ENCODE measurements at regions not wholly inside any gene's neighbourhood (a gene's known extent, or its start where the extent isn't known, plus 50 kb on each side); places are given as distances from the start of the nearest gene placed in this dataset.

GRCh38 chr12:47369085-47369484 is 289.3 kb upstream of the AMIGO2 start:
- TF ChIP-seq, protein P1, sequence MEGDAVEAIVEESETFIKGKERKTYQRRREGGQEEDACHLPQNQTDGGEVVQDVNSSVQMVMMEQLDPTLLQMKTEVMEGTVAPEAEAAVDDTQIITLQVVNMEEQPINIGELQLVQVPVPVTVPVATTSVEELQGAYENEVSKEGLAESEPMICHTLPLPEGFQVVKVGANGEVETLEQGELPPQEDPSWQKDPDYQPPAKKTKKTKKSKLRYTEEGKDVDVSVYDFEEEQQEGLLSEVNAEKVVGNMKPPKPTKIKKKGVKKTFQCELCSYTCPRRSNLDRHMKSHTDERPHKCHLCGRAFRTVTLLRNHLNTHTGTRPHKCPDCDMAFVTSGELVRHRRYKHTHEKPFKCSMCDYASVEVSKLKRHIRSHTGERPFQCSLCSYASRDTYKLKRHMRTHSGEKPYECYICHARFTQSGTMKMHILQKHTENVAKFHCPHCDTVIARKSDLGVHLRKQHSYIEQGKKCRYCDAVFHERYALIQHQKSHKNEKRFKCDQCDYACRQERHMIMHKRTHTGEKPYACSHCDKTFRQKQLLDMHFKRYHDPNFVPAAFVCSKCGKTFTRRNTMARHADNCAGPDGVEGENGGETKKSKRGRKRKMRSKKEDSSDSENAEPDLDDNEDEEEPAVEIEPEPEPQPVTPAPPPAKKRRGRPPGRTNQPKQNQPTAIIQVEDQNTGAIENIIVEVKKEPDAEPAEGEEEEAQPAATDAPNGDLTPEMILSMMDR (IDR thresholded peaks at IDR 0.05; ENCODE audit: poor library complexity) = no peak
- TF ChIP-seq EZH2 (IDR thresholded peaks at IDR 0.05; ENCODE audit: borderline replicate concordance) (no peak), EZH2phosphoT487 (IDR thresholded peaks at IDR 0.05; ENCODE audit: low read depth, severe bottlenecking, unreplicated experiment) (no peak)
- H4K20me1 ChIP-seq (ENCODE audit: insufficient read depth, poor library complexity, severe bottlenecking) = no peaks in the 10 kb centered on the region
- H3K4me3 ChIP-seq = no peak overlapping the region
- 92% methylated on average over 4 of the region's 4 CpGs for WGBS (ENCODE audit: low lambda C conversion rate, missing lambda C conversion rate)
- no peak overlapping the region for H2AFZ ChIP-seq
- no peak overlapping the region for H3K27ac ChIP-seq
- DNase-seq (ENCODE audit: low spot score) = no peak
- H3K27me3 ChIP-seq = no peaks in the 10 kb centered on the region
- no peaks in the 10 kb centered on the region for H3K9me3 ChIP-seq (ENCODE audit: low read depth)
- no peak overlapping the region for H3K4me2 ChIP-seq
- H3K4me1 ChIP-seq (ENCODE audit: insufficient read depth) = no peaks in the 10 kb centered on the region
- no peaks in the 10 kb centered on the region for H3K9me2 ChIP-seq (replicated peaks; ENCODE audit: insufficient read depth)
- H3K36me3 ChIP-seq (replicated peaks; ENCODE audit: insufficient read depth, low read depth) = no peaks in the 10 kb centered on the region
- H3K79me2 ChIP-seq = no peaks in the 10 kb centered on the region

DNA sequence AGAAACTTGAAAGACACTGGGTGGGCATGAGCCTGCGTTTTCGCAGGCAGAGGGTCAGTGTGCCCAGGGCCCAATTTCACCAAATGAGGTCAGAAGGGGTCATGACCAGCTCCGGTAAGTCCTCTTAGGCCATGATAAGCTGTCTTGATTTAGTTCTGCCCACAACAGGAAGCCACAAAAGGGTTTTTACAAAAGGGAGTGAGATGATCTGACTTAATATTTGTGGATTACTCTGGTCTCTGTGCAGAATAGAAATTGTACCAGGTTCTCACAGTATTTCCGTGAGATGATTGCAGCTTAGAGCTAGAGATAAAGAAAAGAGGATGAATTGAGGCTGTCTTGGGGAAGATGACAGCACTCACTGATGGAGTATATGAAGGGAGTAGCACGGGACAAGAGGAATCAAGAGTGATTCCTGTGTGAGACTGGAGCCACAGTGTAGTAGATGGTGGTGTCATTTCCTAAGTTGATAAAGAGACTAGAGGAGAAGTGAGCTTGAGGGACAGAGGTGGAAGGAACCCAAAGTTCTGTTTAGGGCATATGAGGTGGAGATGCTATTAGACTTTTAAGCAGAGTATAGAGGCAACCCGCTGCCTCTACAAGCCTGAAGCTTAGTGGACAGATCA is 288.3 kb upstream of the AMIGO2 start:
- no peaks in the 10 kb centered on the region for H3K36me3 ChIP-seq (replicated peaks; ENCODE audit: insufficient read depth, low read depth)
- H3K4me3 ChIP-seq = no peak overlapping the region
- H3K27ac ChIP-seq = no peak overlapping the region
- no peak for DNase-seq (ENCODE audit: low spot score)
- TF ChIP-seq EZH2phosphoT487 (IDR thresholded peaks at IDR 0.05; ENCODE audit: low read depth, severe bottlenecking, unreplicated experiment) (no peak), EZH2 (IDR thresholded peaks at IDR 0.05; ENCODE audit: borderline replicate concordance) (no peak)
- TF ChIP-seq, protein P1 (IDR thresholded peaks at IDR 0.05; ENCODE audit: poor library complexity) = no peak
- WGBS (ENCODE audit: low lambda C conversion rate, missing lambda C conversion rate) = 75% methylated on average over 6 of the region's 6 CpGs
- H3K9me3 ChIP-seq (ENCODE audit: low read depth) = no peaks in the 10 kb centered on the region
- no peaks in the 10 kb centered on the region for H3K9me2 ChIP-seq (replicated peaks; ENCODE audit: insufficient read depth)
- no peaks in the 10 kb centered on the region for H3K4me1 ChIP-seq (ENCODE audit: insufficient read depth)
- H3K4me2 ChIP-seq = no peak overlapping the region
- H4K20me1 ChIP-seq (ENCODE audit: insufficient read depth, poor library complexity, severe bottlenecking) = no peaks in the 10 kb centered on the region
- no peak overlapping the region for H2AFZ ChIP-seq
- H3K27me3 ChIP-seq = no peaks in the 10 kb centered on the region
- no peaks in the 10 kb centered on the region for H3K79me2 ChIP-seq

- H3K4me1 ChIP-seq (ENCODE audit: insufficient read depth) = no peaks in the 10 kb centered on the region
- no peak overlapping the region for H3K27ac ChIP-seq
- TF ChIP-seq, protein P1 (IDR thresholded peaks at IDR 0.05; ENCODE audit: poor library complexity) = no peak
- TF ChIP-seq EZH2 (IDR thresholded peaks at IDR 0.05; ENCODE audit: borderline replicate concordance) (no peak), EZH2phosphoT487 (IDR thresholded peaks at IDR 0.05; ENCODE audit: low read depth, severe bottlenecking, unreplicated experiment) (no peak)
- no peaks in the 10 kb centered on the region for H3K27me3 ChIP-seq
- H4K20me1 ChIP-seq (ENCODE audit: insufficient read depth, poor library complexity, severe bottlenecking) = no peaks in the 10 kb centered on the region
- H3K4me2 ChIP-seq = no peak overlapping the region
- no peak overlapping the region for H3K4me3 ChIP-seq
- DNase-seq (ENCODE audit: low spot score) = no peak
- H3K9me3 ChIP-seq (ENCODE audit: low read depth) = no peaks in the 10 kb centered on the region
- no peak overlapping the region for H2AFZ ChIP-seq
- H3K79me2 ChIP-seq = no peaks in the 10 kb centered on the region
- no peaks in the 10 kb centered on the region for H3K9me2 ChIP-seq (replicated peaks; ENCODE audit: insufficient read depth)
- H3K36me3 ChIP-seq (replicated peaks; ENCODE audit: insufficient read depth, low read depth) = no peaks in the 10 kb centered on the region
- 82% methylated on average over 2 of the region's 2 CpGs for WGBS (ENCODE audit: low lambda C conversion rate, missing lambda C conversion rate)
These were observed 286.8 kb upstream of the AMIGO2 start for GRCh38 chr12:47366579-47366978.
